SK-N-SH (cell line): ENCODE measurements at regions not wholly inside any gene's neighbourhood (a gene's known extent, or its start where the extent isn't known, plus 50 kb on each side); places are given as distances from the start of the nearest gene placed in this dataset.

Experiments
- CTCF ChIA-PET: fragments of 300-600, 350-600 bp; formaldehyde crosslinking; extraction: SDS; loops from one replicate; lab custom pipeline; 2021; lab: Yijun Ruan, JAX
- POLR2A ChIA-PET: fragments of 350-600 bp; sonication (Branson Sonifier 250); formaldehyde crosslinking; extraction: SDS; loops from one replicate; lab custom pipeline; 2020; ENCODE audit warnings: antibody characterized with exemption, inconsistent platforms; lab: Yijun Ruan, JAX
- DNase-seq: peaks from one replicate; pipeline ENCODE4 v3.0.0; 2012
- H2AFZ ChIP-seq: fragments of 200-600 bp; sonication (generic); 2 replicates; pipeline ENCODE4 v1.8.1; 2016; ENCODE audit warnings: antibody characterized with exemption, mild to moderate bottlenecking, low read depth
- H3F3A ChIP-seq: fragments of 200-600 bp; sonication (generic); replicated peaks from 2 replicates; pipeline ENCODE3; 2016; ENCODE audit warnings: antibody characterized with exemption, mild to moderate bottlenecking; ENCODE audit not compliant: insufficient read depth
- H3K27ac ChIP-seq, 2 experiments: fragments of 200-500 bp in 1 of 2; fragments of 200-600 bp in 1 of 2; sonication (Bioruptor generic) in 1 of 2; sonication (generic), shearing (Covaris generic) in 1 of 2; 2 replicates each; pipeline versions ENCODE4 v1.5.1 to v1.6.1; 2014 to 2016; ENCODE audit warnings: low read depth in 2 of 2, inconsistent platforms in 1 of 2, low read length in 1 of 2, mild to moderate bottlenecking in 1 of 2, mixed read lengths in 1 of 2
- H3K27me3 ChIP-seq: fragments of 200-600 bp; sonication (generic), shearing (Covaris generic); 2 replicates; pipeline ENCODE4 v1.6.1; 2016; ENCODE audit warnings: mixed run types; ENCODE audit not compliant: insufficient read depth
- H3K36me3 ChIP-seq, 2 experiments: fragments of 200-500 bp in 1 of 2; fragments of 200-600 bp in 1 of 2; sonication (Bioruptor generic) in 1 of 2; sonication (generic) in 1 of 2; replicated peaks in 1 of 2; 2 replicates each; pipeline versions ENCODE3 to v1.5.1; 2014 to 2016; ENCODE audit warnings: low read length in 1 of 2, mild to moderate bottlenecking in 1 of 2; ENCODE audit not compliant: insufficient read depth in 2 of 2, control insufficient read depth in 1 of 2
- H3K4me1 ChIP-seq, 2 experiments: fragments of 200-500 bp in 1 of 2; fragments of 200-600 bp in 1 of 2; sonication (Bioruptor generic) in 1 of 2; sonication (generic), shearing (Covaris generic) in 1 of 2; 2 replicates each; pipeline versions ENCODE4 v1.5.1 to v1.6.1; 2014 to 2016; ENCODE audit warnings: low read depth in 1 of 2, low read length in 1 of 2, mixed run types in 1 of 2; ENCODE audit not compliant: insufficient read depth in 2 of 2, control insufficient read depth in 1 of 2
- H3K4me2 ChIP-seq: fragments of 200-600 bp; sonication (generic), shearing (Covaris generic); 2 replicates; pipeline ENCODE4 v1.6.1; 2017; ENCODE audit warnings: mixed run types
- H3K4me3 ChIP-seq, 2 experiments: fragments of 200-500 bp in 1 of 2; fragments of 200-600 bp in 1 of 2; sonication (Bioruptor generic) in 1 of 2; sonication (generic), shearing (Covaris generic) in 1 of 2; 2 replicates each; pipeline versions ENCODE4 v1.5.1 to v1.8.1; 2014 to 2016; ENCODE audit warnings: low read depth in 2 of 2, inconsistent platforms in 1 of 2, low read length in 1 of 2, mild to moderate bottlenecking in 1 of 2, mixed read lengths in 1 of 2, moderate library complexity in 1 of 2
- H3K79me2 ChIP-seq: fragments of 200-600 bp; sonication (generic); 2 replicates; pipeline ENCODE4 v1.8.1; 2017; ENCODE audit warnings: mild to moderate bottlenecking; ENCODE audit not compliant: insufficient read depth
- H3K9ac ChIP-seq: fragments of 200-600 bp; sonication (generic); 2 replicates; pipeline ENCODE4 v1.6.1; 2017; ENCODE audit warnings: mixed run types
- H3K9me2 ChIP-seq: fragments of 200-600 bp; sonication (generic); 2 replicates; pipeline ENCODE4 v1.6.1; 2017; ENCODE audit warnings: mixed run types
- H3K9me3 ChIP-seq: fragments of 200-600 bp; sonication (generic); 2 replicates; pipeline ENCODE4 v1.6.1; 2017; ENCODE audit warnings: mixed run types, mild to moderate bottlenecking, moderate library complexity
- H4K20me1 ChIP-seq: fragments of 200-600 bp; sonication (generic); 2 replicates; pipeline ENCODE4 v1.6.1; 2017; ENCODE audit warnings: mild to moderate bottlenecking, mixed run types; ENCODE audit not compliant: insufficient read depth
- CTCF ChIP-seq: fragments of 200-600 bp; sonication (generic); IDR thresholded peaks from 2 replicates; pipeline ENCODE4 v1.6.1; 2017; ENCODE audit warnings: antibody characterized with exemption, mild to moderate bottlenecking, moderate library complexity
- FOXM1 ChIP-seq: IDR thresholded peaks from 2 replicates; pipeline ENCODE4 v1.4.0; 2012; ENCODE audit warnings: low read depth, mild to moderate bottlenecking
- GABPA ChIP-seq: IDR thresholded peaks from 2 replicates; pipeline ENCODE4 v1.4.0; 2012; ENCODE audit warnings: low read depth, mild to moderate bottlenecking
- GATA2 ChIP-seq: sonication (generic); formaldehyde crosslinking; IDR thresholded peaks from 2 replicates; pipeline ENCODE4 v1.5.0; 2020; ENCODE audit warnings: mild to moderate bottlenecking, missing genetic modification reagents
- JUND ChIP-seq: IDR thresholded peaks from 2 replicates; pipeline ENCODE4 v1.4.0; 2012
- NFIC ChIP-seq: IDR thresholded peaks from 2 replicates; pipeline ENCODE4 v1.4.0; 2012; ENCODE audit warnings: borderline replicate concordance
- PBX3 ChIP-seq: IDR thresholded peaks from 2 replicates; pipeline ENCODE4; 2012
- RAD21 ChIP-seq: IDR thresholded peaks from 2 replicates; pipeline ENCODE4 v1.6.1; 2012; ENCODE audit warnings: mild to moderate bottlenecking, low read length
- REST ChIP-seq: IDR thresholded peaks from 2 replicates; pipeline ENCODE4 v1.6.1; 2012; ENCODE audit warnings: mild to moderate bottlenecking, low read depth, low read length, moderate library complexity
- RXRA ChIP-seq: IDR thresholded peaks from 2 replicates; pipeline ENCODE4 v1.4.0; 2012; ENCODE audit warnings: low read depth, mild to moderate bottlenecking, borderline replicate concordance
- SIN3A ChIP-seq: IDR thresholded peaks from 2 replicates; pipeline ENCODE4 v1.6.1; 2012; ENCODE audit warnings: low read depth, mild to moderate bottlenecking, low read length, moderate library complexity, borderline replicate concordance
- TAF1 ChIP-seq: IDR thresholded peaks from 2 replicates; pipeline ENCODE4 v1.6.1; 2012; ENCODE audit warnings: low read depth, mild to moderate bottlenecking, low read length, moderate library complexity, borderline replicate concordance
- TEAD4 ChIP-seq: IDR thresholded peaks from 2 replicates; pipeline ENCODE4 v1.4.0; 2012; ENCODE audit warnings: mild to moderate bottlenecking, borderline replicate concordance; ENCODE audit not compliant: insufficient read depth
- USF1 ChIP-seq: IDR thresholded peaks from 2 replicates; pipeline ENCODE4 v1.4.0; 2012; ENCODE audit warnings: low read depth, borderline replicate concordance
- USF2 ChIP-seq: fragments of 150-350 bp; IDR thresholded peaks from 2 replicates; pipeline ENCODE4 v1.6.1; 2017; ENCODE audit warnings: antibody characterized with exemption, low read length, low read depth, borderline replicate concordance
- WGBS: methylation state at CpG from one replicate; pipeline ENCODE4 v1.1.6; 2017; ENCODE audit warnings: low lambda C conversion rate; 5-methylcytosine and 5-hydroxymethylcytosine counted together

GRCh38 chr6:128642132-128642531 is 121.7 kb upstream of the PTPRK start:
- no peaks in the 10 kb centered on the region for H4K20me1 ChIP-seq
- no peaks in the 10 kb centered on the region for H3K79me2 ChIP-seq
- no peak overlapping the region for H3K4me2 ChIP-seq
- no peaks in the 10 kb centered on the region for H3K4me1 ChIP-seq
- H3F3A ChIP-seq: no peaks in the 10 kb centered on the region
- TF ChIP-seq NFIC (no peak), RAD21 (no peak), FOXM1 (no peak), USF2 (no peak), JUND (no peak), GATA2 (CRISPR knock-in tag) (no peak), USF1 (no peak), SIN3A (no peak), REST (no peak)
- H3K36me3 ChIP-seq: no peaks in the 10 kb centered on the region
- H3K9ac ChIP-seq: no peak overlapping the region
- ChIA-PET CTCF (no interaction called here), POLR2A (no interaction called here)
- WGBS: 93% methylated on average over 1 of the region's 1 CpG
- no peaks in the 10 kb centered on the region for H3K9me3 ChIP-seq
- no peaks in the 10 kb centered on the region for H3K27me3 ChIP-seq
- no peak overlapping the region for H3K27ac ChIP-seq
- H3K4me3 ChIP-seq: no peak overlapping the region
- no peaks in the 10 kb centered on the region for H3K9me2 ChIP-seq
- H2AFZ ChIP-seq: no peak overlapping the region
- no peak for DNase-seq

GRCh38 chr6:128641703-128642102 is 121.3 kb upstream of the PTPRK start:
- no peaks in the 10 kb centered on the region for H3K4me1 ChIP-seq
- CTCF ChIA-PET: no interaction called here
- TF ChIP-seq TAF1 (no peak), NFIC (no peak), PBX3 (no peak), RXRA (no peak), TEAD4 (no peak), CTCF (no peak), GABPA (no peak)
- TF ChIP-seq, all 33 proteins: peak for 0
- no peak overlapping the region for H3K4me2 ChIP-seq
- POLR2A ChIA-PET: no interaction called here
- H3K27me3 ChIP-seq: no peaks in the 10 kb centered on the region
- no peak overlapping the region for H3K4me3 ChIP-seq
- no peaks in the 10 kb centered on the region for H3K9me3 ChIP-seq
- no peaks in the 10 kb centered on the region for H3F3A ChIP-seq
- no peaks in the 10 kb centered on the region for H3K36me3 ChIP-seq
- no peaks in the 10 kb centered on the region for H3K9me2 ChIP-seq
- H3K79me2 ChIP-seq: no peaks in the 10 kb centered on the region
- H4K20me1 ChIP-seq: no peaks in the 10 kb centered on the region
- no peak overlapping the region for H3K27ac ChIP-seq
- H2AFZ ChIP-seq: no peak overlapping the region
- H3K9ac ChIP-seq: no peak overlapping the region
- DNase-seq: no peak
